Dedifferentiated amniotic fluid mesenchymal stem cell (primary cell): ENCODE measurements at regions not wholly inside any gene's neighbourhood (a gene's known extent, or its start where the extent isn't known, plus 50 kb on each side); places are given as distances from the start of the nearest gene placed in this dataset.
"Not testable (repeated sequence)": the region's sequence is repeated elsewhere in the genome, so short reads cannot be mapped to it uniquely, and the experiment has no call there.

Experiments used
- DNase-seq: peaks from one replicate; pipeline ENCODE4 v3.0.0-alpha.2; 2016; ENCODE audit errors: extremely low spot score

DNA sequence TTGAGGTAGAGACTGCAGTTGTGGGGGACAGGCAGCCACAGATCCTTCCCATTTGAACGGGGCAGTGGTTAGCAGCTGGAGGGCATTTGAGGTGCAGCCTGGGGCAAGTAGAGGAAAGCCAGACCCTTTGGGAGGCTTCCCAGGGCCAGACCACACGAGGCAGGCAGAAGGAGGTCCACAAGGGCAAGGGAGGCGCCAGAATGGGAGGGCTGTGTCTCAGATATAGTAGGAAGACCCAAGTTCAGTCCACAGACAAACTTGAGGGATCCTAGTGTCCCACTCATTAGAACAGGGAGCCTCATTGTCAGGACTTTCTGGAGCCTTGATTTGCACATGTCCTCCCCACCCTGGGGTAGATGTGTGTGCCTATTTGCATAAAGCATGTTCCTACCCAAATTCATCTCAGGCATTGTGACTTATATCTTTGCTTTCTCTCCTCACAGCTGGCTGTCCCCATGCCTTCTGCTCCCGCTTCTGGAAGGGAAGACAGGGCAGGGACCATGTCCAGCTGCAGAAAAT lies 166.0 kb downstream of the VEGFA start:
- DNase-seq, result no peak

DNA sequence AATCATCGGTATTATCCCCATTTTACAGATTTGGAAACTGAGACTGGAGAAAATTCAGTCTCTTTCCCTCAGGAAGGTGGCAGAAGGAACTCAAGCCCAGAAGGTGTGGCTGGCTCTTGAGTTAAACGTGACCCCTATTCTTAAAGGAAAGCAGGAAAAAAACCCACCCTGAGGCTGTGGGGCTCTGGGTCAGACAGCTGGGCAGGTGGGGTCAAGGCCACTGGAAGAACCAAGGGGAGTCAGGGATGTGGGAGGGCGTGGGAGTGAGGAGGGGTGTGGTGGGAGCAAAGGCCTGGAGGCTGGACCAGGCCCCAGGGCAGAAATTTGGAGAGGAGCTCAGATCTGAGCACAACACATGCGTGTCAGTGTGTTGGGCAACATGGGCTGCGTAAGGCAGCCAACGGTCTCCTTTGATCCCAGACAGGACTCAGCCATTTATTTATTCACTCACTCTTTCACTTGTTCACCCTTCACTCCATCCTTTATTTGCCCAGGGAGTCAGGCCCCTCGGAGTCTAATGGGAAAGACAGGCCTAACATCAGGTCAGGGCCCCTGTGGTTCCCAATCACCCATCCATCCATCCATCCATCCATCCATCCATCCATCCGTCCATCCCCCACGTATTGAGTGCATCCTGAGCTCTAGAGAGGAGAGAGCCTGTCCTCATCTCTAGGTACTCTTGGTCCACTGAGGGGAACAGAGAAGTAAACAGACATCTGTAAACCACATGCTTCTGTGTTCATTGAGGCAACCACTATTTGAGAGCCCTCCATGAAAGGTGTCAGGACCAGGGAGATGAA lies 165.0 kb downstream of the VEGFA start:
- no peak for DNase-seq

DNA sequence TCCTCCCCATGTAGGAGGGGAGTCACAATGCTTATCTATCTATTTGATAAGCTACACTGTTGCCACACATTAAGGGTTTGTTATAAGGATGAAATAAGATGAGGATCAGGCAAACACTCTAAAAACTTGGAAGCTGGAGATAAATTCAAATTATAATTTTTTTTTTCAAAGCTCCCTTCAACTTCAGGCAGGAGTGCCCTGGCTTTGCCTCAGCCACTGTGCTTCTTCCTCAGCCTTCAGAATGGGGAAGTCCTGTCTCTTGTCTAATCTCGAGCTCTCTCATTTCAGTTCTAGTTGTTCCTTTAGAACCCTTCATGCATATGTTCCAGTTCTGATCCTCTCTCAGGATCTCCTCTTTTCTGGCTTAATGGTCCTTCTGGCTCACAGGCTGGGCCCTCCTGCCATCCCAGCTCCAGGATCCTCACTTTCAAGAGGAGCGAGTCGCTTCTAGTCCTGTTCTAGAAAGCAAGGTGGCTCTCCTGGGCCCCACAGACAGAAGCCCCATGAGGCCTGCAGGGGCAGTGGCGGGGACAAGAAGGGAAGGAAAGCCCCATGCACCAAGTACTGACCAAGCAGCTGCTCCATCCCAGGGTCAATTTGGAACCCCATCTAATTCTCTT lies 164.3 kb downstream of the VEGFA start:
- no peak for DNase-seq

DNA sequence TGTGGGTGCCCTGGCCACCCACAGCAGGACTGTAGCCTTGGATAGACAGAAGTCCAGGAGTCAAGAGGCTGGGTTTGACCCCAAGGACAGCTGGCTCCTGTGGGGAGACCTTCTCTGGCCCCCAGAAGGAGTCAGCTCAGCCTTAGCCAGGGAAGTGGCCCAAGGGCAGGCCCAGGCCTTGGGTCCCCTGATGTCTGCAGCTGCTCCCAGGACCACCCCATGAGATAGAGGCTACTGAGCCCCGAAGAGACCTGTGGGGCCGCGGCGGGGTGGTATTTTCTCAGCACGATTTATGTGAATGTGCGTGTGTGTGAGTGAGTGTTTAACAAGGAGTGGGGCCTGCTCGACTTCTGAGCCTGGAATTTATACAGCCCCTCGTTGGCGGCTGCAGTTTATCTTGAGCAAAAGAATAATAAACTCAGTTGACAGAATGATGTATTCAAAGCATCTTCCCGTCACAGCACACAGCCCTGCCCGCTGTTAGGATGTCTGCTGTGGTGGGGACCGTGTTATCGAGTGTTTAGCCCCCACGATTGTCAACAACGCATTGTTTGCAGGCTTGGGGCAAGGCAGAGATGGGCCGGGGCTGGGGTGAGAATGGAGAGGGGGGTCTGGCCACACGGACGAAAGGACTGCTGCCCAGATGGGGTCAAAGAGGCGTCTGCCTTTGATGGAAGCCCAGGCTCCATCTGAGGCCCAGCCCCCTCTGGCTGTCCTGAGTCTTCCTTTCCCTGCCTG lies 163.3 kb downstream of the VEGFA start:
- DNase-seq, result no peak

DNA sequence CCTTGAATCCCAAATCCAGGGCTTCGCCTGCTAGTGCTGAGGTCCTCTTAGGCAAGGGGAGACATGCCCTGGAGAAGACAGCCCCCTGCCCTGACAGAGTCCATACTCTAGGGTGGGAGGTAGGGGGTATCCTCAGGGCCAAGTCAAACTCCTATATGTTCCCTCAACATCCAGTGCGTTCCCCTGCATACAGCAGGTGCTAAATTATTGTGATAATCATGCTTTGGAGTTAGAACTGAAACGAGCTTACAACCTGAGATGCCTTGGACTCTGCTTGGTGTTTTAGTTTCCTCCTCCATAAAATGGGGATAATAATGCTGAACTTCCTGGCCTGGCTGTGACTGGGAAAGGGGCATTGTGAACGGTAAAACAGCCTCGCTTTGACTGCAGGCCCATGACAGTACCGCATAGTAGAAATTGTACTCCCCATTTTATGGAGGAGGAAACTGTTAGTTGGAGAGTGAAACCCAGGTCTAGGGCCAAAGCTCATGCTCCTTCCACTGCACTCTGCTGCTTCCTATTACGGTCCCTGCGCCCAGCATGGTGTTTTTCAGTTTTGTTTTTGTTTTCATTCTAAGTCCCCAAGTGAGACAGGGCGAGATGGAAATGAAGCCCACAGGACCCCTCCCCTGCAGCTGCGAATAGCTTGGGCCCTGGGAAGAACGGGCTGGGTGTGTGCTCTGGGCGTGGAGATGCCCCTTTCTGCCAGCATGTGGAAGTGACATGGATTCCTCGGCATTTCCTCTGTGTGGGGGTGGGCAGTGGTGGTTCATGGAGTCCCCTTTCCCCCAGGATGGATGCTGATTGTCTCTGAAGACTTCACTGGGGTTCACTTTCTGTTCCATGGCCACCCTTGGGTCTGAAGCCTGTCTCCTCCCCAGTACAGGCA lies 162.5 kb downstream of the VEGFA start:
- no peak for DNase-seq

DNA sequence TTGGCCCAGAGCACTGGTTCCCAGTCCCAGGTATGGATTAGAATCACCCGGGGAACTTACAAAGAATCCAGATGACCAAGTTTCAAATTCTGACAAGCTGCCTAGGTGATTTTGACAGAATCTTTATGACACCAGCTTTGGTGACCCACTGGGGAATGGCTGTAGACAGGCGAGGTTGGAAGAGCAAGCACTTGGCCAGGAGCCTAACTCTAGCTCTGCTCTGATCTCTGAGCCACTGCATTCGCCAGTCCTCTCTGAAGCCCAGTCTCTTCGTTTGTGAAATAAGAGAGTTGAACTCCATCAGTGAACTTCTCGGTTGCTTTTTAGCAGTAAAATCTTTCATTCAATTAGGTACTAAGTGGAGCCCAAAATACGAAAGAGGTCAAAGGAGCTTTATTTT lies 161.2 kb downstream of the VEGFA start:
- DNase-seq, result no peak

DNA sequence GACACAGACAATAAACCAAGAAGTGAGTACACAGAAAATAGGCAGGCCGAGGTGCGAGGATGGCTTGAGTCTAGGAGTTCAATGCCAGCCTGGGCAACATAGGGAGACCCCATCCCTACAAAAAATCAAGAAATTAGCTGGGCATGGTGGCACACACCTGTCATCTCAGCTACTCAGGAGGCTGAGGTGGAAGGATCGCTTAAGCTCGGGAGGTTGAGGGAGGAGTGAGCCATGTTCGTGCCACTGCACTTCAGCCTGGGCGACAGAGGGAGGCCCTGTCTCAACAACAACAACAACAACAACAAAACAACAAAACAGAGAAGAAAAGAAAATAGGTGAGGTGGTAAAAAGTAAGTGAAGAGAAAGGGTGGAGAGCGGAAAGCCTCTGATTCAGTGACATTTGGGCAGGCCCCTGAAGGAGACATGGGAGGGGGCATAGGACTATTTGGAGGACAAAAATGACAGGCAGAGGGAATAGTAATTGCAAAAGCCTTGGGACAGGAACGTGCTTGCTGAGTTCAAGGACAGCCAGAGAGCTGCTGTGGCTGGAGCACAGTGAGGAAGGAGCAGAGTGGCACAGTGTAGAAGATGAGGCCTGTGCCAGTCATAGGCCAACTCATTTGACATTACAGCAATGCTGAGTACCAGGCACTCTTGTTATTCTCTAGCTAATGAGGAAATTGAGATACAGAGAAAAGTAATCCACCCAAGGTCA lies 160.6 kb downstream of the VEGFA start:
- no peak for DNase-seq

DNA sequence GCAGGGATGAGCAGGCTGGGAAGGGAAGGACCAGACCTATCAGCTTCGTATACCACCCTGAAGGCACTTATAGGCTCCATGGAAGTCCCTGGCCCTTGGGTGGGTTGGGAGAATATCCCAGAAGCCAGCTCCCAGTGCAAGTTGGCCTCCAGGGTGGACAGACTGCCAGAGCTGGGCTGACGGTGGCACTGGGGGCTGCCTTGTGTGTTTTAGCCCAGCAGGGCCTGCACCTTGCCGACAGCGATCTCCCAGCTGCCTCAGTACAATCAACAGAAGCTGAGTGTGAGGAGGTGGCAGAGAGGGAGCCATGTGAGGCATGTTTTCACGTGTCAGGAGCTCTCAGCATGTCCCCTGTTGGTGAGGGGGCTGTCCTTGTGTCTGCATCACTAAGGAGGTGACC lies 159.5 kb downstream of the VEGFA start:
- no peak for DNase-seq

DNA sequence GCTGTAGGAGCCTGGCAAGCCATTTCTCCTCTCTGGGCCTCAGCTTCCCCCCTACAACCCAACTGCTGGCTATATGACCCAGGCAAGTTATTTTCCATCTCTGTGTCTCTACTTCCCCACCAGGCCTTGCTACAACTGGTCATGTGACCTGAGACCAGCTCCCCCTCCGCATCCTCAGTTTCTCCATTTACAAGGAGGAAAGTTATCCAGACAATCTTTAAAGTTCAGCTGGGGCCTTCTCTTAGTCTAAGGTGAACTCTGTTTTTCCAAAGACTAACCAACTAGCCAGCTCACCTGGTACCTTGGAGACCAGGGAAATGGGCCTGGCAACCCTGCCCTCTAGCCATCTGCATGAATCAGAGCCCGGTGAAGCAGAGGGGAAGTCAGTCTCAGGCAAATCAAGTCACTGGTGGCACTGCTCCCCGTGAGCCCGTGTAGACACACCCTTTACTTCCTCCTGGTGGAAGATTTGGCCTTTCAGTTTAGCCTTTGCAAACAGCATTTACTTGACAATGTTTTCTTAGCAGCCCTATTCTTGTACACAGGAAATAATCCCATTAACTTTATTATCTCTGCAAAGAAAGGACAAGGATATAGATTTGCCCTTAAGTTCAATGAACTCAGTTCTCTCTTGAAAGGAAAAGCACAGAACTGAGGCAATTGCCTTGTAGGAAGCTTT lies 157.7 kb downstream of the VEGFA start:
- DNase-seq, result no peak

DNA sequence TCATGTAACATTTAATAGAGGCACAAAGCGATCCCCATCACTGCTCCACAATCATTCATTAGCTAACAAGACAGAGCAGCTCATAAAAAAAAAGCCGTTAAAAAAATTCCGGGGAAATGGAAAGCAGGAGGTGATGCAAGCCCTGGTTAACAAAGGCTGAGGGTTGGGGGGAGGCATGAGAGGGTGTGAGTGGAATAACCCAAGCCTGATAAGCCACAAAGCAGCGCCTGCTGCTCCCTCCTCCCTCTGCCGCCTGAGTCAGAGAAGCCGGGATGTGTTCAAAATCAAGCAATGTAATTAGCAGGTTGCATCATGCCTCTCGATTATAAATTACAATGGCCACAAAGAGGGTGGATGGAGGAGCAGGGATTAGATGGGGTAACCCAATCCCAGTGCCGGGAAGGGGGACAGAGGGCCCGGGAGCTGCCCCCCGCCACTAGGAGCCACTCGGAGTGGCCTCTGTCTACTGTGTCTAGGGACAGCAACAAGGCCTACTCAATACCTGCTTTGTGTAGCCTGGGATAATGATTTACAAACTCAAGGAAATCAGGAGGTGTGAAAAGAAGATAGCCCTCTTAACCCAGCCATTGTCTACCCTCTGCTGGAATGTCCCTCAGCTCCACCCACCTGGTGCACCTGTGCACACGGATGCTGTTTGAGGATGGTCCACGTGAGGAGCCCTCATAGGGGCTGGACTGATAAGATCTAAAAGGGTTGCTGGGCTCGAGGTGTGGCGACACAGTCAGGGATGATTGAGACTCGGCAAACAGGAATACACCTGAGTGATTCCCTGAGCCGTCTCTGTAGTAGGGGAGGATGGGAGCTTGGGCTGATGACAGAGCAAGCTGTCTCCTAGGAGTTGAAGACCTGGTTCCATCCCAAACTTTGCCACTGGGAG lies 156.9 kb downstream of the VEGFA start:
- peak; percentile 97 for DNase-seq

DNA sequence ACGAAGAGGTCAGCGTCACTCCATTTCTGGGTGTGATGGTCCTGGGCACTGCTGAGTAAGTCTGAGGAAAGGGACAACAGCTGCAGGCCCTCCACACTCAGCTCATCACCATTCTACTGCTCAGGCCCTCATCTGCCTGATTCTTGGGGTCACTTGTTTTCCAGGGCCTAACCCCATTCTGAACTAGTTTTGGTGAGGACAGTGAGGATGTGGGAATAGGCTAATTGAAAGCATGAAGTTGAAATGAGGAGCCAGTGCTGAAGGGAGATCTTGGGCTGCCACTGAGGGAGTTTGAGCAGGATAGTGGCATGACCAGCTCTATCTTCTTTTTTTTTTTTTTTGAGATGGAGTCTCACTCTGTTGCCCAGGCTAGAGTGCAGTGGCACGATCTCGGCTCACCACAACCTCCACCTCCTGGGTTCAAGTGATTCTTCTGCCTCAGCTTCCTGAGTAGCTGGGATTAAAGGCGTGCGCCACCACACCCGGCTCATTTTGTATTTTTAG lies 155.7 kb downstream of the VEGFA start:
- DNase-seq, result not testable (repeated sequence)

DNA sequence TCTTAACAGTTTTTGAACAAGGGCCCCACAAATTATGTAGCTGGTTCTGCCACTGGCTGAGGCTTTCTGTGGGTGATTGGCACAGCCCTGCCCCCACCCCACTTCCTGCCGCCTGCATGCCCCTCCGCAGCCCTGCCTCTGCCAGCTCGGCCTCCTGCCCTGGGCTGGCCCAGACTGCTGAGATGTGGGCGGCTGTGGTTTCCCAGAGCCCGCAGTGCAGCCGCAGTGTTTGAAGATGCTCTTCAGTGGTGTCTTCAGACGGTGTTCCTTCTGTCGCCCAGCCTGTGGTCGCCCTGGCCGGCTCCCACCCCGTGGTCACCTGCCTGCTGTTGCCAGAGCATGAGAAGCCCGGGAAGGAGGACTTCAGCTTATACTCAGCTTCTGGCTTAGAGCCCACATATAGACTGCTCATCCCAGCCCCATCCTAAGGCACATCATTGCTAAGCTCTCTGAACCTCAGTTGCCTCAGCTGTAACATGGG lies 154.3 kb downstream of the VEGFA start:
- DNase-seq, result no peak

DNA sequence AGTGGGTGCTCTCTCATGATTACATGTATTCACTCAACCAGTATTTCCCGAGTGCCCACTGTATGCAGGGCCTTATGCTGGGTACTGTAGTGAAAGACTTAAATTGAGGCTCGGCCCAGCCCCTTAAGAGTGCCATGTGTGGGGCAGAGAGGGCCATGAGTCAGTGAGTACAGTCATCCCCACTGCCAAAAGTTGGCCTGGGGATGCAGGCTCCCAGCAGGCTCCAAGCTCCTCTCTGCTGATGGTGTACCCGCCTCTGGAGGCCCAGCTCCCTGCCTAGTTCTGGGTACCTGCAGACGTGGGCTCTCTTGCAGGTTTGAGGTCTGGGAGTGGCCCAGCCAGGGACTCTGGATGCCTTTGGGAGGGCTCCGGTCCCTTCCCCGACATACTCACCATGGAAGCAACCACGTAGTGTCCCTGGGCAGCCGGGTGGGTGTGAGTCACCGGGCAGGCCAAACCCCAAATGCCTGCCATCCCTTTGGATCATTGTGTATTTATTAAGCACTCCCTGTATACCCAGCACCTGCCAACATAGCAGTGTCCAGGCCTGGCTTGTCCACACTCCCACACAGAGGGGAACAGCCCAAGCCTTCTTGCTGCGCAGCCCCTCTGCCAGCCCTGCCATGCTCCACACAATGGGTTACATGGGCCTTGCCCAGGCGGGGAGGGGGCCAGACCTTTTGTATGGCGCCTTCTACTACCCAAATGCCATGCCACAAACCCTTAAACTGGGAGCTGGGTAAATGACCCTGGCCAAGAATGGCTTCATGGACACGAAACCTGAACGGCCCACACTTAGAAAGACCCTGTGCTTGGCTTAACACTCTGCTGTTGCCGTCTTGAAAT lies 153.6 kb downstream of the VEGFA start:
- no peak for DNase-seq

DNA sequence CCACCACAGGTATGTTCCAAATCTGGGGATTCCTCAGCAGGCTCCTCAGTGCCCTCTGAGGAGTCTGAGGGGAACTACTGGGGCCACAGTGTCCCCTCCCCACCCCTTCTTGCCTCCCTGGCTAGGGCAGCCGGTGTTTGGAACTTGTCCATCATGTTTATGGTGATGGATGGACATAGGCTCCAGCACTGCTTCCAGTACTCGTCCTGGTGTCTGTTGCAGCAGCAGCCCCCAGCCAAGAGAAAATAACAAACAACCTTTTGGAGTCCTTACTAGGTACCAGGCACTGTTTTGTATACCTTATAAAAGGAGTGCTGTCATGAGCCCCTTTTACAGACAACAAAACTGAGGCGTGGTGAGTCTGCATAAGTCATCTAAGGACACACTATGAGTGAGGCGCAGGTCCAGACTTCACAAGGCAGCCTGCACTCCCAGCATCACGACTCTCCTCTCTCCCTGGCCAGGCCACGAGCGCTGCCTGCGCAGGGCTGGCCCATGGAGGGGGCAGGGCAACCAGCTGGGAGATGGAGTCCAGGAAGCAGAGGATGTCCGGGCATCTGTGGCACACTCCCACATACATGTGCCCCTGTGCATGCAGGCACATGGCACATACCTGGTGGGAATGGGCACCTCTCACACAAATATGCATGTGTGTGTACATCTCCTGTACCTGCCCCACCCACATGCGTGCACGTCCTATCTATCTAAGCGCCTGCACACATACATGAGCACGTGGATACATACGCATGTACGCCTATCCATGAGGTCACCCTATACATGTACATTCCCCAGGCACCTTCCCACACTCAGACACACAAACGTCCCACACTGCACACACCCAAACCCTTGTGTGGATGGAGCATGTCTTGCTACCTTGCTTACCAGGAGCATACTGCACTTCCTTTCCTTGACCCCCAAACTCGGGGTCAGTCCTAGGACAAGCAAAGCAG lies 152.7 kb downstream of the VEGFA start:
- DNase-seq, result no peak

DNA sequence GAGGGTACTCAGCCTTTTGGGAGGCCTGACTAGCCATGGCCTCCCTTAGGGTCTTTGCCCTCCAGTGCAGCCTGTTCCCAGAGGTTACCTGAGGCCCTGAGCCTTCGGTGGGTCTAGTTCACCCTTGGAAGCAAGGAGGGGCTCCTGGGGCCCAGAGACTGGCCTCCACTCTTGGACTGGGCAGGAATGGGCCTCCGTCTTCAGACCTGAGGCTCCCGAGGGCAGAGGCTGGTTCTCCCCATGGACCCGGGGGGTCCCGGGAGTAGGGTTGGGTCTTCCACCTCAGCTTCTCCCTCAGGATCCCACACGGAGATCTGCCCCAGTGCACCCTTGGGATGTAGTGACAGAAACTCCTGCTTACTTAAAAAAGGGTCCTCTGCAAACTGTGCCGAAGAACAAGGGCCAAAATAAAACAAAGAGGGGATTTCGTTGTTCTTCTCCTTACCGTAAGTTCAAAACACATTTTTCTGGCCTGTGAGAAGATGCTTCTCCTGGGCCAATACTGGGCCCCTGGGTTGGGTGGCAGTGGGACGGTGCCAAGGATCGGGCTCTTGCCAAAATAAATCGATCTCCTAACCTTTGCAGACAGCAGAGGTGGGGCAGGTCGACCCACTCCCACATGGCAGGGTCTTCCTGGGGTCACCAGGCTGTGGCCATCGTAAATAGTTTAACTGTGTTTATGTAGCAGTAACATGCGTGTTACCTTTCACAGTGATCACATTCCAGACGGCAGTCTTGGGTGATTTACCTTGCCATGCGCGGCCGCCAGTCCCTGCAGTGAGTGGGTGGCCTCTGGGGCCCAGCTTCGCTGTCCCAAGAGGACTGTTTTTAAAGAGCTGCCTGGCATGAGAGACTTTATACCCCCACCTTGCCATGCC lies 151.8 kb downstream of the VEGFA start:
- DNase-seq, result no peak

DNA sequence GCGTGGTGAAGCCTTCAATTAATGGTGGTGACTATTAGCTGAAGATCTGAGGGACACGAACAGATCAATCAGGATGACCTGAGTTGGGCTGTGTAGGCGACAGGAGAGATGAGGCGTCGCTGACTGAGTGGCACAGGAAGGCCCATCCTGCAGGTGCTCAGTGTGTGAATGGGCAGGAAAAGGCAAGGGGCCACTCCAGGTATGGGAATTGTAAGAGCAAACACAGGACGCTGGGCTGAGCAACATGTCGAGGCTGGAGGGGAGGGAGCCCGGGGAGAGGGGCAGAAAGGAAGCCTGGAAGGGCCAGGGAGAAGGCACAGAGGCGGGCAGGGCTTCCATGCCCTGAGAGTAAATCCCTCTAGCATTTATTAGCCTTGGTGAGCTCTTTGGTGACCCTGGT lies 151.0 kb downstream of the VEGFA start:
- DNase-seq, result no peak
